ENCODE measurements at regions not wholly inside any gene's neighbourhood (a gene's known extent, or its start where the extent isn't known, plus 50 kb on each side); places are given as distances from the start of the nearest gene placed in this dataset.

DNA sequence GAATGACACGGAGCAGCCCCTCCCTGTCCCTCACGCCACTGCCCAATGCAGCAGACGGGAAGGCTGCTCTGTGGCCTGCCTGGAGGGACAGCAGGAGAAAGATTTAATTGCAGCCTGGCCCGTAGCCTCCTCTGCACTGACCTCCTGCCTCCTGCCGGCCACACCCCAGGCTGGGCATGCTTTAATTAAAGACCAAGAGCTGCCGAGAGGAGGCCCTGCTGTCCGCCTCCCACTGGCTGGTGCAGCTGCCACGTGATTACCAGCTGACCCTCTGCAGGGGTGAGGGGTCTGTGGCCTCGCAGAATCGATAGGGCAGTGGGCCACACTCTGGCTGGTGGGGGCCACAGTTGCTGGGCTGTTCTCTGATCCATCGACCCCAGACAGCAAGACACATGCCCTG is 100.2 kb upstream of the PRR23E start:
- Histone ChIP-seq H3K36me3 (no peaks in the 10 kb centered on the region), H3K27ac (no peak overlapping the region), H3K4me1 (no peaks in the 10 kb centered on the region), H3K9me3 (no peaks in the 10 kb centered on the region), H3K4me3 (no peak overlapping the region), H3K27me3 (no peaks in the 10 kb centered on the region)
- no peak for ATAC-seq
- peak; percentile 47 for DNase-seq
- intact Hi-C loops (cut with DNase I), result no loop called here
- TF ChIP-seq, protein P1, sequence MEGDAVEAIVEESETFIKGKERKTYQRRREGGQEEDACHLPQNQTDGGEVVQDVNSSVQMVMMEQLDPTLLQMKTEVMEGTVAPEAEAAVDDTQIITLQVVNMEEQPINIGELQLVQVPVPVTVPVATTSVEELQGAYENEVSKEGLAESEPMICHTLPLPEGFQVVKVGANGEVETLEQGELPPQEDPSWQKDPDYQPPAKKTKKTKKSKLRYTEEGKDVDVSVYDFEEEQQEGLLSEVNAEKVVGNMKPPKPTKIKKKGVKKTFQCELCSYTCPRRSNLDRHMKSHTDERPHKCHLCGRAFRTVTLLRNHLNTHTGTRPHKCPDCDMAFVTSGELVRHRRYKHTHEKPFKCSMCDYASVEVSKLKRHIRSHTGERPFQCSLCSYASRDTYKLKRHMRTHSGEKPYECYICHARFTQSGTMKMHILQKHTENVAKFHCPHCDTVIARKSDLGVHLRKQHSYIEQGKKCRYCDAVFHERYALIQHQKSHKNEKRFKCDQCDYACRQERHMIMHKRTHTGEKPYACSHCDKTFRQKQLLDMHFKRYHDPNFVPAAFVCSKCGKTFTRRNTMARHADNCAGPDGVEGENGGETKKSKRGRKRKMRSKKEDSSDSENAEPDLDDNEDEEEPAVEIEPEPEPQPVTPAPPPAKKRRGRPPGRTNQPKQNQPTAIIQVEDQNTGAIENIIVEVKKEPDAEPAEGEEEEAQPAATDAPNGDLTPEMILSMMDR (IDR thresholded peaks at IDR 0.05), result no peak

DNA sequence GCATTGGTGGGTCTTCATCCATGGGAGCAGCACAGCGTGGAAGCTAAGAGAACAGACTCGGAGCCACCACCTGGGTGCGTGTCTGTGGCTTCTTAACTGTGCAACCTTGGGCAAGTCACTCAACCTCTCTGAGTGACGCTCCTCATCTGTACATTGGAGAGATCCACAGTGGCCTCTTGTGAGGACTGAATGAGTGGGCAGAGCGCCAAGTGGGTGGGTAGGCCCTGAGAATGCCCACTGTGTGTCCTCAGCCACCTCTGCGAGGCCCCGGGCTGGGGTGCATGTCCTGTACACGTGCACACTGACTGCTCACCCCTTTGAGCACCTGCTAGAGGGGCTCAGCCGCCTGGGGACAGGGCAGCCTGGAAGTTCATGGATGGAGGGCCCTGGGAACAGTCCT is 99.6 kb upstream of the PRR23E start:
- peak; percentile 57 for DNase-seq
- H3K27me3 ChIP-seq, result no peaks in the 10 kb centered on the region
- no peaks in the 10 kb centered on the region for H3K9me3 ChIP-seq
- intact Hi-C loops (cut with DNase I), result no loop called here
- H3K4me3 ChIP-seq, result no peak overlapping the region
- TF ChIP-seq, protein P1 (IDR thresholded peaks at IDR 0.05), result no peak
- no peaks in the 10 kb centered on the region for H3K4me1 ChIP-seq
- no peak for ATAC-seq
- no peaks in the 10 kb centered on the region for H3K36me3 ChIP-seq
- H3K27ac ChIP-seq, result no peak overlapping the region

DNA sequence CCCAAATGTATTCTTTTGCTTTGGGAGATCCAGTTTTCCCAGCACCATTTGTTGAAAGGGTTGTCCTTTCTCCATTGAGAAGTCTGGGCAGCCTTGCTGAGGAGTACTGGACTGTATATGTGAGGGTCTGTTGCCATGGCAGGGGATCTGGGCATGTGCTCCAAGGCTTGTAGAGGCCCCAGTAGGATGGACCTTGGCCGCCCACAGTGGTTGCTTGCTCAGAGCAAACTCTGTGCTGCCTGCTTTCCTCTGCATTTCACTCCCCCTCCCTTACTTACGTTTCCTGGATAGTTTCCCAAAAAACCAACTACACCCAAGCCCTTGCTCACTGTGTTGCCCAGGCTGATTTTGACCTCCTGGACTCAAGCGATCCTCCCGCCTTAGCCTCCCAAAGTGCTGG is 97.2 kb upstream of the PRR23E start:
- ATAC-seq (no peak), DNase-seq (no peak)
- intact Hi-C loops (cut with DNase I), result no loop called here

GRCh38 chr3:127096256-127097071 is 96.5 kb upstream of the PRR23E start:
- Histone ChIP-seq H3K36me3 (no peaks in the 10 kb centered on the region), H3K4me3 (no peak overlapping the region), H3K9me3 (no peaks in the 10 kb centered on the region), H3K27ac (no peak overlapping the region), H3K4me1 (no peaks in the 10 kb centered on the region), H3K27me3 (no peaks in the 10 kb centered on the region)
- DNase-seq (no peak), ATAC-seq (no peak)
- intact Hi-C loops (cut with DNase I), result no loop called here
- TF ChIP-seq, protein P1 (IDR thresholded peaks at IDR 0.05), result no peak

More for the DNA sequence above, 97.2 kb upstream of the PRR23E start:
- Histone ChIP-seq H3K4me1 (no peaks in the 10 kb centered on the region), H3K27ac (no peak overlapping the region), H3K4me3 (no peak overlapping the region), H3K9me3 (no peaks in the 10 kb centered on the region), H3K36me3 (no peaks in the 10 kb centered on the region), H3K27me3 (no peaks in the 10 kb centered on the region)
- TF ChIP-seq, protein P1 (IDR thresholded peaks at IDR 0.05), result no peak

DNA sequence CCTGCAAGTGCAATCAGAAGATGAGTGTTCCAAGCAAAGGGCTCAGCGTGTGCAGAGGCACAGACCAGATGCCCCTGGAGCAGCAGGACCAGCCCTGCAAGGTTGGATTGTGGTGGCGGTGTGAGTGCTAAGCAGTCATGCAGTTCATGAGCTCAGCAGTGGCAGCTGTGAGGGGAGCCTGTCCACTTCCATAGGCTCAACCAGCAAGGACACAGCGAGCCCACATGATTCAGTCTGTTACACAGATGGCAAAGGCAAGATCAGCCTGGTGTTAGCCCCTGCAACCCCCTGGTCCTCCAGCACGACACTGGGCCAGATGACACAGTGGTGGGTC is 95.9 kb upstream of the PRR23E start:
- H3K27me3 ChIP-seq, result no peaks in the 10 kb centered on the region
- H3K36me3 ChIP-seq, result no peaks in the 10 kb centered on the region
- DNase-seq, result no peak
- no peak for ATAC-seq
- no peaks in the 10 kb centered on the region for H3K9me3 ChIP-seq
- TF ChIP-seq, protein P1 (IDR thresholded peaks at IDR 0.05), result no peak
- intact Hi-C loops (cut with DNase I), result no loop called here
- H3K4me3 ChIP-seq, result no peak overlapping the region
- H3K27ac ChIP-seq, result no peak overlapping the region
- H3K4me1 ChIP-seq, result no peaks in the 10 kb centered on the region

- Histone ChIP-seq H3K27me3 (no peaks in the 10 kb centered on the region), H3K9me3 (no peaks in the 10 kb centered on the region), H3K4me3 (no peak overlapping the region), H3K27ac (no peak overlapping the region), H3K36me3 (no peaks in the 10 kb centered on the region), H3K4me1 (no peaks in the 10 kb centered on the region)
- DNase-seq, result no peak
- intact Hi-C loops (cut with DNase I), result no loop called here
- no peak for ATAC-seq
- TF ChIP-seq, protein P1 (IDR thresholded peaks at IDR 0.05), result no peak
Measured at GRCh38 chr3:127097481-127097880, 95.5 kb upstream of the PRR23E start.
